HG03378 (cell line): ENCODE measurements at regions not wholly inside any gene's neighbourhood (a gene's known extent, or its start where the extent isn't known, plus 50 kb on each side); places are given as distances from the start of the nearest gene placed in this dataset.

Source experiments
- ATAC-seq: cut with Tn5 transposase; IDR thresholded peaks from one replicate; pipeline ENCODE4 v1.9.1; 2021; ENCODE audit warnings: mild to moderate bottlenecking, moderate library complexity; ENCODE audit not compliant: unreplicated experiment

- ATAC-seq: no peak
Observed at GRCh38 chr22:48254311-48254873, 1491.9 kb downstream of the TBC1D22A start.

DNA sequence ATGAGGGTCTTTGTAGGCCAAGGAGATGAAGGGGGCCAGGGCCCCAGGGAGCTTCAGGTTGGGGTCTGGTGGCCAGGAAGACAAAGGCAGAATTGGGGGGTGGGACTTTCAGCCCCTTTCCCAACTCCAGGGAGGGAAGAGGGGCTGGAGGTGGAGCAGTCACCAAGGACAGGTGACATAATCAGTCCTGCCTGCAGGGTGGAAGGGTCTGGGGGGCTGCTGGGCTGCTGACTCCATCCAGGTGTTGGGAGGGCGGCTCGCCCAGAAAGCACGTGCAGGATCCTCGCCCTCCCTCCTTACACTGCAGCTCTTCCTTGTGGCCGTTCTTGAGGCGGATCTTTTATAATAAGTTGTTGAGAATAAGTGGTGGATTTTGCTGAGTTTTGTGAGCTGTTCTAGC is 1491.1 kb downstream of the TBC1D22A start:
- ATAC-seq: no peak

GRCh38 chr22:48253136-48253535 is 1490.7 kb downstream of the TBC1D22A start:
- no peak for ATAC-seq

DNA sequence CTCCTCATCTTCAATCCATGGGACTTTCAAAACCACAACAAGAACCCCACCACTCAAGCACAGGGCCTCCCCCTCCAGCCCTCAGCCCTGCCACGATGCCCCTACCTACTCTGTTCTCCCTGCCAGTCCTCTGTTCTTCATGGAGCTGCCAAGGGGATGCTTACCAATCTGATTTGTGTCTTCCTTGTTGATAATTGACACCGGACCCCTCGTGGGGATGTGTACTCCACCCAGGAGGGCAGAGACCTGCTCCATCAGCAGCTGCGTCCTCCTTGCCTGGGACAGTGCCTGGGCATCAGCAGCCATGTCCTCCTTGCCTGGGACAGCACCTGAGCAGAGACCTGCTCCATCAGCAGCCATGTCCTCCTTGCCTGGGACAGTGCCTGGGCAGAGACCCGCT is 1489.2 kb downstream of the TBC1D22A start:
- no peak for ATAC-seq

- ATAC-seq: no peak
Observed at GRCh38 chr22:48250937-48251530, 1488.6 kb downstream of the TBC1D22A start.

- no peak for ATAC-seq
Observed at GRCh38 chr22:48250286-48250895, 1487.9 kb downstream of the TBC1D22A start.

- no peak for ATAC-seq
Observed at GRCh38 chr22:48249713-48250268, 1487.3 kb downstream of the TBC1D22A start.

GRCh38 chr22:48248901-48249455 is 1486.5 kb downstream of the TBC1D22A start:
- no peak for ATAC-seq

- ATAC-seq: no peak
Observed at GRCh38 chr22:48247829-48248228, 1485.4 kb downstream of the TBC1D22A start.

- ATAC-seq: no peak
Observed at GRCh38 chr22:48245196-48245485, 1482.7 kb downstream of the TBC1D22A start.

GRCh38 chr22:48244388-48245195 is 1482.1 kb downstream of the TBC1D22A start:
- ATAC-seq: no peak

GRCh38 chr22:48242461-48242864 is 1480.0 kb downstream of the TBC1D22A start:
- no peak for ATAC-seq

GRCh38 chr22:48241658-48242057 is 1479.2 kb downstream of the TBC1D22A start:
- no peak for ATAC-seq

- ATAC-seq: no peak
Observed at GRCh38 chr22:48240935-48241230, 1478.4 kb downstream of the TBC1D22A start.

- ATAC-seq: no peak
Observed at GRCh38 chr22:48240148-48240934, 1477.9 kb downstream of the TBC1D22A start.

DNA sequence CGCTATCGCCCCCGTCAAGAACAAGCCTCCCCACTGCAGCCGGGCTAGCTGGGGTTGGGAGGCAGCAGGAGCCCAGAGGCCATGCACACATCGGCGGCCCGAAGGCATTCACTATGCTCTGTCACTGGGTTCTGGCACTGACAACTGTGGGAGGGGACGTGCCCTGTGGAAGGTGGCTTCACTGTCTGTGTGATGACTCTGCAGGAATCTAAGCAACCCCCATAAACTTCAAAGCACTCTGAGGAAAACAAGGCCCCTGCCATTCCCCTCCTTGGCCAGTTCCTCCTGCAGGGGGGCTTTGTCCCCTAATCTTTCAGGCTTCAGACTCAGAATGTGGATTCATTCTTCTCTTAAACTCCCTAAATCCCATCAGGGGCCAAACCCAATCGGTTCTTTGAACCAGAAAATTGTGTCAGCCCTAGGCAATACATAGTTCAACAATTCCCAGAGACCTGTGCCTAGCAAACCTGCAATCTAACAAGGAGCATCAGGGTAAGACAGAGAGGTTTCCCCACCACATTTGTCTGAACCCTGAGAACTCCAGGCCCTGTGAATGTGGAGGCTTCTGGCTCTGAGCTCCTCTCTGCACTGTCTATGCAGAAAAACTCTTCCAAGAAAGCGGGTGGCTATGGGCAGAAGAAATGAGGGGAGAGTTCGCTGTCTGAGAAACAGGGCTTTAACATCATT is 1477.2 kb downstream of the TBC1D22A start:
- no peak for ATAC-seq

DNA sequence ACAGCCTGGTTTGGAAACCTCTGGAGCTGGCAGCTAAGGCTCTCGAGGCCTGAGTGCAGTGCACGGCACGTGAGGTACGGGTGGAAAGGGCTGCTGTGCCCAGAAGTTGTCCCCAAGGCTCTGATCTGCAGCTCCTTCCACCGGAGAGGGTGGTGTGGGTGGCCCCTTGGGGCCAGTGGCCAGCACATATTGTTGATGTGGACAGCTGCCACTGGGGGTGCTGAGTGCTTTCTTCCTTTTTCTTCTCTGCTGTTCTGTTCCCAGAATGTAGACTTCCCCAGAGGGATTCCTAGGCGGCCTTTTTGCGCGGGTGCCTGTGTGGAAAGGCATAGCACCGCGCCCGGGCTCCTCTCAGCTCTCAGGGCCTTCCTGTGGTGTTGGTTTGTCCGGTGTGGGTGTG is 1476.5 kb downstream of the TBC1D22A start:
- no peak for ATAC-seq

GRCh38 chr22:48238284-48238915 is 1476.0 kb downstream of the TBC1D22A start:
- ATAC-seq: no peak

GRCh38 chr22:48237466-48238283 is 1475.2 kb downstream of the TBC1D22A start:
- no peak for ATAC-seq
